ENCODE measurements at regions not wholly inside any gene's neighbourhood (a gene's known extent, or its start where the extent isn't known, plus 50 kb on each side); places are given as distances from the start of the nearest gene placed in this dataset.

DNA sequence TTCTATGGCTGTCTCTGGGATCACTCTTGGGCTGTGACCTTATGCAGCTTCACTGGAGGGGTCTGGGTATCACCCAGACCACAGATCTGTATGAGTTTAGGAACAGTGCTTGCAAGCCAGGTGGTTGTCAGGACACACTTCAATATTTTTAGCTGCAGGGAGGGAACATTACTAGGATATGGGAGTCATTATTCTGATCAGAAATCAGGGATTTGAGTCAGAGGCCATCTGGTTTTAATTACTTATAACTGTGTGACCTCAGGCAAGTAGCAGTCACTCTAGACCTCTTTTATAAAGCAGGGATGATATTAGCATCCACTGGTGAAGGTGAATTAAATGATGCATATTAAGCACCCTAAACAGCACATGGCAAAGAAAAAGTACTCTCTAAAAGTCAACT lies 60.1 kb upstream of the NMUR2 start:
- no peak for TF ChIP-seq EZH2phosphoT487 (conservative IDR thresholded peaks at IDR 0.05; ENCODE audit: low read length)
- no peak for TF ChIP-seq CTCF (IDR thresholded peaks at IDR 0.05; ENCODE audit: insufficient read depth, low read length, poor library complexity, severe bottlenecking)

GRCh38 chr5:152466085-152466745 lies 61.1 kb upstream of the NMUR2 start:
- Histone ChIP-seq H3K4me3 (ENCODE audit: insufficient read depth, low read length, poor library complexity, severe bottlenecking) (no peak overlapping the region), H4K20me1 (ENCODE audit: low read depth, low read length) (no peaks in the 10 kb centered on the region)

More for the DNA sequence above, 60.1 kb upstream of the NMUR2 start:
- Histone ChIP-seq H3K79me2 (ENCODE audit: insufficient read depth, low read length) (no peaks in the 10 kb centered on the region), H3K9ac (ENCODE audit: low read length) (no peak overlapping the region), H3K9me3 (ENCODE audit: insufficient read depth, low read length) (no peaks in the 10 kb centered on the region), H3K36me3 (ENCODE audit: low read length) (no peaks in the 10 kb centered on the region), H3F3A (ENCODE audit: insufficient read depth) (no peaks in the 10 kb centered on the region), H3K4me3 (ENCODE audit: insufficient read depth, low read length, poor library complexity, severe bottlenecking) (no peak overlapping the region), H3K27me3 (ENCODE audit: low read length) (no peaks in the 10 kb centered on the region), H3K27ac (ENCODE audit: low read depth, low read length) (no peak overlapping the region), H4K20me1 (ENCODE audit: low read depth, low read length) (no peaks in the 10 kb centered on the region), H3K9me2 (replicated peaks; ENCODE audit: insufficient read depth, low read length) (no peaks in the 10 kb centered on the region), H3K4me2 (ENCODE audit: low read depth, low read length, poor library complexity, severe bottlenecking) (no peak overlapping the region), H2AFZ (ENCODE audit: low read depth, low read length, severe bottlenecking) (no peak overlapping the region)

DNA sequence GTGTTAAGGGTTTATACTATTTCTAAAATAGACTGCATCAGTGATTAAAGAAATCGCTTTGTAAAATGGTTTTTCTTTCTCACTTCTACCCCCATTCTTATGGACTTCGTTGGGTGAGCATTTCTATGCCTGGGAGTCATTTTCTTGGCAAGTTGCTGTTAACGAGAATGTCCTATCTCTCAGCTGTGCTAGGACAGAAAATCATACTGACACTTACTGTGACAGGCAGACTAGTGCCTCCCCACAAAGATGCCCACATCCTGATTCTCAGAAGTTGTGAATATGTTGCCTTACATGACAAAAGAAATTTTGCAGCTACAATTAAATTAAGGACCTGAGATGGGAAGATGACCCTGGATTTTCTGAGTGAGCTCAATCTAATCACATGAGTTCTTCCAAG lies 65.1 kb upstream of the NMUR2 start:
- Histone ChIP-seq H3K27ac (ENCODE audit: low read depth, low read length) (no peak overlapping the region), H3K9me2 (replicated peaks; ENCODE audit: insufficient read depth, low read length) (no peaks in the 10 kb centered on the region), H4K20me1 (ENCODE audit: low read depth, low read length) (no peaks in the 10 kb centered on the region), H3K4me2 (ENCODE audit: low read depth, low read length, poor library complexity, severe bottlenecking) (no peak overlapping the region), H3K4me3 (ENCODE audit: insufficient read depth, low read length, poor library complexity, severe bottlenecking) (no peak overlapping the region), H3K9ac (ENCODE audit: low read length) (no peak overlapping the region), H3K36me3 (ENCODE audit: low read length) (no peaks in the 10 kb centered on the region), H3K27me3 (ENCODE audit: low read length) (no peaks in the 10 kb centered on the region), H3K79me2 (ENCODE audit: insufficient read depth, low read length) (no peaks in the 10 kb centered on the region), H2AFZ (ENCODE audit: low read depth, low read length, severe bottlenecking) (no peak overlapping the region), H3K9me3 (ENCODE audit: insufficient read depth, low read length) (no peaks in the 10 kb centered on the region), H3F3A (ENCODE audit: insufficient read depth) (no peaks in the 10 kb centered on the region)
- TF ChIP-seq EZH2phosphoT487 (conservative IDR thresholded peaks at IDR 0.05; ENCODE audit: low read length) = no peak
- TF ChIP-seq CTCF (IDR thresholded peaks at IDR 0.05; ENCODE audit: insufficient read depth, low read length, poor library complexity, severe bottlenecking) = no peak

More at GRCh38 chr5:152466085-152466745, 61.1 kb upstream of the NMUR2 start:
- H3K27me3 ChIP-seq (ENCODE audit: low read length) = no peaks in the 10 kb centered on the region
- no peak overlapping the region for H3K4me2 ChIP-seq (ENCODE audit: low read depth, low read length, poor library complexity, severe bottlenecking)
- TF ChIP-seq EZH2phosphoT487 (conservative IDR thresholded peaks at IDR 0.05; ENCODE audit: low read length) = no peak
- no peak for TF ChIP-seq CTCF (IDR thresholded peaks at IDR 0.05; ENCODE audit: insufficient read depth, low read length, poor library complexity, severe bottlenecking)
- no peak overlapping the region for H3K27ac ChIP-seq (ENCODE audit: low read depth, low read length)
- H3K36me3 ChIP-seq (ENCODE audit: low read length) = no peaks in the 10 kb centered on the region
- no peaks in the 10 kb centered on the region for H3K9me3 ChIP-seq (ENCODE audit: insufficient read depth, low read length)
- no peaks in the 10 kb centered on the region for H3K79me2 ChIP-seq (ENCODE audit: insufficient read depth, low read length)
- no peaks in the 10 kb centered on the region for H3F3A ChIP-seq (ENCODE audit: insufficient read depth)
- no peak overlapping the region for H2AFZ ChIP-seq (ENCODE audit: low read depth, low read length, severe bottlenecking)
- no peaks in the 10 kb centered on the region for H3K9me2 ChIP-seq (replicated peaks; ENCODE audit: insufficient read depth, low read length)
- H3K9ac ChIP-seq (ENCODE audit: low read length) = no peak overlapping the region

Measured in SU-DHL-6 (cell line).